GM12892 (cell line): ENCODE measurements at regions not wholly inside any gene's neighbourhood (a gene's known extent, or its start where the extent isn't known, plus 50 kb on each side); places are given as distances from the start of the nearest gene placed in this dataset.

Source experiments
- POLR2A ChIP-seq: IDR thresholded peaks from 2 replicates; pipeline ENCODE4 v1.6.1; 2011; ENCODE audit warnings: low read depth, low read length, control low read depth
- POLR2AphosphoS5 ChIP-seq: IDR thresholded peaks from 2 replicates; pipeline ENCODE4 v1.6.1; 2011; ENCODE audit warnings: low read depth, low read length, control low read depth
- TAF1 ChIP-seq: IDR thresholded peaks from 2 replicates; pipeline ENCODE4 v1.6.1; 2011; ENCODE audit warnings: low read depth, mild to moderate bottlenecking, control low read depth, low read length, borderline replicate concordance

- no peak for TF ChIP-seq POLR2AphosphoS5
- no peak for TF ChIP-seq TAF1
- no peak for TF ChIP-seq POLR2A
These were observed 139.8 kb upstream of the RPS23 start for GRCh38 chr5:82417776-82418607.
